CD14-positive monocyte (primary cell): ENCODE measurements at regions not wholly inside any gene's neighbourhood (a gene's known extent, or its start where the extent isn't known, plus 50 kb on each side); places are given as distances from the start of the nearest gene placed in this dataset.
A peak's percentile ranks its signal among the peaks of the same experiment; 100 is the strongest.
"Not testable (repeated sequence)": the region's sequence is repeated elsewhere in the genome, so short reads cannot be mapped to it uniquely, and the experiment has no call there.

Experiments
- DNase-seq, 3 donors: peaks; one replicate each; pipeline ENCODE4 v3.0.0-alpha.2; 2011 to 2022
- H2AFZ ChIP-seq: 2 replicates; pipeline ENCODE4 v1.6.0; 2012; ENCODE audit warnings: mild to moderate bottlenecking, low read depth, low read length, inconsistent platforms; ENCODE audit not compliant: insufficient read depth, poor library complexity, severe bottlenecking
- H3K27ac ChIP-seq, 2 donors: 1 replicate in 1 of 2; 2 replicates in 1 of 2; pipeline ENCODE4 v1.5.1; 2012 to 2013; ENCODE audit warnings: low read length in 2 of 2, control low read depth in 1 of 2, inconsistent platforms in 1 of 2, low read depth in 1 of 2, mild to moderate bottlenecking in 1 of 2
- H3K27me3 ChIP-seq, 2 donors: one replicate each; pipeline versions ENCODE4 v1.6.0 to v1.6.1; 2011 to 2013; ENCODE audit warnings: low read length in 2 of 2; ENCODE audit not compliant: control insufficient read depth in 2 of 2, insufficient read depth in 2 of 2
- H3K36me3 ChIP-seq, 2 donors: replicated peaks in 1 of 2; 1 replicate in 1 of 2; 2 replicates in 1 of 2; pipeline versions ENCODE4 v1.5.1 to v1.6.1; 2012 to 2013; ENCODE audit warnings: low read length in 2 of 2, control low read depth in 1 of 2, inconsistent platforms in 1 of 2, mild to moderate bottlenecking in 1 of 2; ENCODE audit not compliant: insufficient read depth in 2 of 2, control insufficient read depth in 1 of 2
- H3K4me1 ChIP-seq, 2 donors: 1 replicate in 1 of 2; 2 replicates in 1 of 2; pipeline versions ENCODE4 v1.5.1 to v1.6.1; 2012 to 2013; ENCODE audit warnings: low read length in 2 of 2, control low read depth in 1 of 2, inconsistent platforms in 1 of 2, mild to moderate bottlenecking in 1 of 2, moderate library complexity in 1 of 2; ENCODE audit not compliant: insufficient read depth in 2 of 2, control insufficient read depth in 1 of 2
- H3K4me2 ChIP-seq: replicated peaks from 2 replicates; pipeline ENCODE3; 2012; ENCODE audit warnings: low read length, moderate library complexity, mild to moderate bottlenecking; ENCODE audit not compliant: poor library complexity, severe bottlenecking; ENCODE audit errors: extremely low read depth
- H3K4me3 ChIP-seq, 3 experiments: fragments of 200-600 bp in 1 of 3; sonication (generic) in 1 of 3; replicated peaks in 1 of 3; 1 replicate in 2 of 3; 2 replicates in 1 of 3; pipeline ENCODE4 v1.5.1; 2011 to 2013; ENCODE audit warnings: low read length in 3 of 3, mild to moderate bottlenecking in 3 of 3, control low read depth in 2 of 3, low read depth in 2 of 3, inconsistent platforms in 1 of 3, moderate library complexity in 1 of 3
- H3K79me2 ChIP-seq: 2 replicates; pipeline ENCODE4 v1.6.0; 2012; ENCODE audit warnings: mild to moderate bottlenecking, control low read depth, inconsistent platforms, low read length, moderate library complexity; ENCODE audit not compliant: insufficient read depth
- H3K9ac ChIP-seq: 2 replicates; pipeline ENCODE4 v1.6.0; 2017; ENCODE audit warnings: low read length, mild to moderate bottlenecking; ENCODE audit not compliant: insufficient read depth, poor library complexity, severe bottlenecking
- H3K9me3 ChIP-seq, 2 donors: replicated peaks in 1 of 2; 1 replicate in 1 of 2; 2 replicates in 1 of 2; pipeline versions ENCODE4 v1.5.1 to v1.6.1; 2012 to 2013; ENCODE audit warnings: low read length in 2 of 2, control low read depth in 1 of 2; ENCODE audit not compliant: control insufficient read depth in 1 of 2, insufficient read depth in 1 of 2
- H4K20me1 ChIP-seq: 2 replicates; pipeline ENCODE4 v1.6.0; 2012; ENCODE audit warnings: mild to moderate bottlenecking, low read length, control low read depth, moderate library complexity; ENCODE audit not compliant: insufficient read depth
- H3K27ac Mint-ChIP-seq, 7 donors: one replicate each; pipeline ENCODE4 v1.8.0; 2020; ENCODE audit warnings: mild to moderate bottlenecking in 7 of 7, mixed read lengths in 7 of 7, moderate library complexity in 6 of 7, inconsistent platforms in 2 of 7
- H3K27me3 Mint-ChIP-seq, 3 donors: one replicate each; pipeline ENCODE4 v1.8.0; 2021 to 2022; ENCODE audit warnings: low read depth in 3 of 3, mild to moderate bottlenecking in 3 of 3, mixed read lengths in 3 of 3, moderate library complexity in 3 of 3, inconsistent platforms in 1 of 3
- H3K36me3 Mint-ChIP-seq, 2 donors: one replicate each; pipeline ENCODE4 v1.8.0; 2020; ENCODE audit warnings: mixed read lengths in 2 of 2, inconsistent platforms in 1 of 2, mild to moderate bottlenecking in 1 of 2
- H3K4me1 Mint-ChIP-seq: one replicate; pipeline ENCODE4 v1.8.0; 2020; ENCODE audit warnings: mild to moderate bottlenecking, mixed read lengths
- H3K4me3 Mint-ChIP-seq, 2 donors: one replicate each; pipeline ENCODE4 v1.8.0; 2020; ENCODE audit warnings: mild to moderate bottlenecking in 2 of 2, mixed read lengths in 2 of 2, moderate library complexity in 1 of 2
- H3K9me3 Mint-ChIP-seq, 7 donors: one replicate each; pipeline ENCODE4 v1.8.0; 2020 to 2022; ENCODE audit warnings: mixed read lengths in 7 of 7, mild to moderate bottlenecking in 6 of 7, moderate library complexity in 6 of 7, inconsistent platforms in 2 of 7
- WGBS: methylation state at CpG from one replicate; pipeline ENCODE4 v1.1.5; 2013; ENCODE audit warnings: missing lambda C conversion rate; ENCODE audit not compliant: insufficient coverage; 5-methylcytosine and 5-hydroxymethylcytosine counted together
- intact Hi-C, 2 donors: fragments of 100-400 bp; cut with micrococcal nuclease; formaldehyde crosslinking; loops; one replicate each; pipeline versions ENCODE4 v1.15.0 to v1.15.1; 2023
- TF ChIP-seq, protein P1 (sequence below): fragments of 200-600 bp; IDR thresholded peaks from one replicate; pipeline ENCODE4 v1.8.0; 2022; ENCODE audit warnings: antibody characterized with exemption, mild to moderate bottlenecking

DNA sequence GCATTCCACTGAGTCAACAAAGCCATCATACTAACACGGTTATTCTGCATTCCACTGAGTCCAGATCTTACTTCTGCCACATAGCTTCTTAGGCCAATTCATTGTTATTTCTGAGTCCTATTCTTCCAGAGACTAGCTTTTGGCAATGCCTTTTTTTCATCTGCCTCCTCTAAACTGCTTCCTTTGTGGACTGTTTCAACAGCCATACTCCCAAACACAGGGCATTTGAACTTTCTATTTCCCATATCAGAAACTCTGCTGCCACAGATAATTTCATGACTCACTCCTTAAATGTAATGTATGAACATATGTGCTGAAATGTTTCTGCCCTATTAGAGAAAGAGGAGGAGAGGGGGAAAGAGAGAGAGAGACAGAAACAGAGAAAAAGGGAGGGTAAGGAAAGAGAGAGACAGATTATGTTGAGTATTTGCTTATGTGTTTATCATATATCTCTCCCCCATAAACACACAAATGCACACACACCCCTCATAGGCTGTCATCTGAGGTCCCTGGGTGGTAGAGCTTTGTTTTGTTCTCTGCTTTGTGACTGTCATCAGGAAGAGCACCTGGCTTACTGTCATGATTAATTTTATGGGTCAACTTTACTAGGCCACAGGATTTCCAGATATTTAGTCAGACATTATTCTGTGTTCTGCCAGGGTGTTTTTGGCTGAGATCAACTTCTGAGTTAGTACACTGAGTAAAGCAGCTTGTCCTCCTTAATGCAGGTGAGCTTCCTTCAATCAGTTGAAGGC lies 308.0 kb upstream of the KCND2 start:
- 100% methylated on average over 1 of the region's 1 CpG for WGBS
- no peak overlapping the region for H3K27ac Mint-ChIP-seq
- H3K9me3 Mint-ChIP-seq: peaks cover 0 to 3% (median 0%) of the 10 kb centered on the region in 7 donors
- no peaks in the 10 kb centered on the region for H3K27me3 ChIP-seq
- H3K4me1 ChIP-seq: no peaks in the 10 kb centered on the region
- H3K27ac ChIP-seq: no peak overlapping the region
- no peak overlapping the region for H3K4me2 ChIP-seq
- no peak overlapping the region for H3K4me3 Mint-ChIP-seq
- H3K79me2 ChIP-seq: no peaks in the 10 kb centered on the region
- no peak for DNase-seq
- H4K20me1 ChIP-seq: no peaks in the 10 kb centered on the region
- H3K4me3 ChIP-seq: no peak overlapping the region
- no peaks in the 10 kb centered on the region for H3K9me3 ChIP-seq
- H3K9ac ChIP-seq: no peak overlapping the region
- no peak overlapping the region for H2AFZ ChIP-seq
- H3K4me1 Mint-ChIP-seq: no peaks in the 10 kb centered on the region
- intact Hi-C loops: no loop called here
- no peaks in the 10 kb centered on the region for H3K27me3 Mint-ChIP-seq
- H3K36me3 Mint-ChIP-seq: no peaks in the 10 kb centered on the region
- no peaks in the 10 kb centered on the region for H3K36me3 ChIP-seq
- TF ChIP-seq, protein P1, sequence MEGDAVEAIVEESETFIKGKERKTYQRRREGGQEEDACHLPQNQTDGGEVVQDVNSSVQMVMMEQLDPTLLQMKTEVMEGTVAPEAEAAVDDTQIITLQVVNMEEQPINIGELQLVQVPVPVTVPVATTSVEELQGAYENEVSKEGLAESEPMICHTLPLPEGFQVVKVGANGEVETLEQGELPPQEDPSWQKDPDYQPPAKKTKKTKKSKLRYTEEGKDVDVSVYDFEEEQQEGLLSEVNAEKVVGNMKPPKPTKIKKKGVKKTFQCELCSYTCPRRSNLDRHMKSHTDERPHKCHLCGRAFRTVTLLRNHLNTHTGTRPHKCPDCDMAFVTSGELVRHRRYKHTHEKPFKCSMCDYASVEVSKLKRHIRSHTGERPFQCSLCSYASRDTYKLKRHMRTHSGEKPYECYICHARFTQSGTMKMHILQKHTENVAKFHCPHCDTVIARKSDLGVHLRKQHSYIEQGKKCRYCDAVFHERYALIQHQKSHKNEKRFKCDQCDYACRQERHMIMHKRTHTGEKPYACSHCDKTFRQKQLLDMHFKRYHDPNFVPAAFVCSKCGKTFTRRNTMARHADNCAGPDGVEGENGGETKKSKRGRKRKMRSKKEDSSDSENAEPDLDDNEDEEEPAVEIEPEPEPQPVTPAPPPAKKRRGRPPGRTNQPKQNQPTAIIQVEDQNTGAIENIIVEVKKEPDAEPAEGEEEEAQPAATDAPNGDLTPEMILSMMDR: no peak

DNA sequence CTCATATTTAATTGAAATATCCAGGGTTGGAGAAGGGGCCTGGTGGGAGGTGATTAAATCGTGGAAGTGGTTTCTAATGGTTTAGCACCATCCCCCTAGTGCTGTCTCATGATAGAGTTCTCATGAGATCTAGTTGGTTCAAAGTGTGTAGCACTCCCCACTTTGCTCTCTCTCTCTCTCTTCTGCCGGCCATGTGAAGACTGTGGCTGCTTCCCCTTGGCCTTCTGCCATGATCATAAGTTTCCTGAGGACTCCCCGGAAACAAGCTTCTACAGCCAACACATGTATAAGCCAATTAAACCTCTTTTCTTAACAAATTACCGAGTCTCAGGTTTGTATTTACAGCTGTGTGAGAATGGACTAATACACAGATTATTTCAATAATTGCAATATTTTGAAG lies 305.8 kb upstream of the KCND2 start:
- Histone ChIP-seq H3K4me2 (no peak overlapping the region), H3K36me3 (no peaks in the 10 kb centered on the region), H3K4me3 (no peak overlapping the region), H4K20me1 (no peaks in the 10 kb centered on the region), H3K9me3 (no peaks in the 10 kb centered on the region), H3K9ac (no peak overlapping the region), H3K4me1 (no peaks in the 10 kb centered on the region), H2AFZ (no peak overlapping the region), H3K79me2 (no peaks in the 10 kb centered on the region), H3K27me3 (no peaks in the 10 kb centered on the region), H3K27ac (no peak overlapping the region)
- Mint-ChIP-seq H3K4me3 (no peak overlapping the region), H3K27ac (peak overlapping the region in 1 of 7 donors; percentile 63), H3K36me3 (no peaks in the 10 kb centered on the region), H3K27me3 (no peaks in the 10 kb centered on the region), H3K4me1 (no peaks in the 10 kb centered on the region), H3K9me3 (peaks cover 0 to 3% (median 0%) of the 10 kb centered on the region in 7 donors)
- 13% methylated on average over 1 of the region's 4 CpGs for WGBS
- TF ChIP-seq, protein P1: no peak
- intact Hi-C loops: no loop called here
- no peak for DNase-seq

DNA sequence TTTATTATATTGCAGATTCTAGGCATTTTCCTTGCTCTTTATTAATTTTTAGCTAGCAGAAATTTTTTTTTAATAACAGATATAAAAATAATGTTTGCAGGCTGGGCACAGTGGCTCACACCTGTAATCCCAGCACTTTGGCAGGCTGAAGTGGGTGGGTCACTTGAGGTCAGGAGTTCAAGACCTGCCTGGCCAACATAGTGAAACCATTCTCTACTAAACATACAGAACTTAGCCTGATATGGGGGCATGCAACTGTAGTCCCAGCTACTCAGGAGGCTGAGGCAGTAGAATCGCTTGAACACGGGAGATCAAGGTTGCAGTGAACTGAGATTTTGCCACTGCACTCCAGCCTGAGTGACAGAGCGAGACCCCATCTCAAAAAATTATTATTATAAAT lies 304.6 kb upstream of the KCND2 start:
- H3K27ac ChIP-seq, H3K4me2 ChIP-seq, DNase-seq, H2AFZ ChIP-seq, H3K4me1 ChIP-seq, H3K27me3 ChIP-seq, H3K9ac ChIP-seq, intact Hi-C loops, H3K4me3 ChIP-seq, H3K36me3 Mint-ChIP-seq, H3K4me3 Mint-ChIP-seq, H3K36me3 ChIP-seq, H3K9me3 Mint-ChIP-seq, H4K20me1 ChIP-seq, H3K27ac Mint-ChIP-seq, H3K27me3 Mint-ChIP-seq, H3K4me1 Mint-ChIP-seq, H3K79me2 ChIP-seq, H3K9me3 ChIP-seq: not testable (repeated sequence)
- WGBS: no CpG with 5 or more reads among the region's 3 CpGs
